ENCODE measurements at regions not wholly inside any gene's neighbourhood (a gene's known extent, or its start where the extent isn't known, plus 50 kb on each side); places are given as distances from the start of the nearest gene placed in this dataset.

GRCh38 chr14:26992403-26993115, 394.7 kb upstream of the NOVA1 start:
- Histone ChIP-seq H3K4me2 (ENCODE audit: insufficient read depth, low read length) (no peak overlapping the region), H3K9me3 (ENCODE audit: insufficient read depth, low read length, severe bottlenecking) (no peaks in the 10 kb centered on the region), H3K27ac (ENCODE audit: low read length) (no peak overlapping the region), H3K4me1 (ENCODE audit: insufficient read depth, low read length) (no peaks in the 10 kb centered on the region), H3K36me3 (ENCODE audit: insufficient read depth, low read length) (no peaks in the 10 kb centered on the region), H3K4me3 (ENCODE audit: low read depth in 1 of 2, low read length in 2 of 2) (no peak overlapping the region), H3K27me3 (ENCODE audit: insufficient read depth, low read length, poor library complexity) (no peaks in the 10 kb centered on the region), H2AFZ (ENCODE audit: low read depth, low read length) (no peak overlapping the region), H3K9ac (ENCODE audit: low read depth, low read length) (no peak overlapping the region), H4K20me1 (ENCODE audit: insufficient read depth, low read length) (no peaks in the 10 kb centered on the region), H3K79me2 (ENCODE audit: insufficient read depth, low read length) (no peaks in the 10 kb centered on the region)
- DNase-seq (no peak), ATAC-seq (ENCODE audit: insufficient read depth, low read depth) (no peak)
- TF ChIP-seq EZH2 (IDR thresholded peaks at IDR 0.05; ENCODE audit: borderline replicate concordance, low read depth, low read length, severe bottlenecking) (no peak), CTCF (IDR thresholded peaks at IDR 0.05; ENCODE audit: borderline replicate concordance, extremely low read depth, low read length, poor library complexity, severe bottlenecking) (no peak)

DNA sequence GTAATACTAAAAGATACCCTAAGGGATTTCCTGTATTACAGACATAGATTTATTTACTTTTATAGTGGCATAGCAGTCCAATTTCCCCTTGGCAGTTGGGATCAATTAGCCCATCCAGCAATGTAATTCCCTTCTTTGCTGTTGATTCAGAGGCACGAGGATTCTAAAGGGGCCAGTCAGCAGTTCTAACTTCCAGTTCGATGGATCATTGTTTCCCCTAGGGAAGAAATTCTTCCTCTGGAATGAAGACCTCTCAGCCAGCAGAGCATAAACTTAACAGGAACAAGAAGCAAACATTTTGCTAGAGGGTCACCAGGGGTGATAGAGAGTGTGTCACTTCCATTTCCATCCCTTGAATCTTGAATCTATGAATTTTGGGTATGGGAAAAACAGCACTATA, 395.7 kb upstream of the NOVA1 start:
- no peak overlapping the region for H3K9ac ChIP-seq (ENCODE audit: low read depth, low read length)
- no peak overlapping the region for H3K4me2 ChIP-seq (ENCODE audit: insufficient read depth, low read length)
- no peaks in the 10 kb centered on the region for H3K36me3 ChIP-seq (ENCODE audit: insufficient read depth, low read length)
- no peaks in the 10 kb centered on the region for H4K20me1 ChIP-seq (ENCODE audit: insufficient read depth, low read length)
- no peaks in the 10 kb centered on the region for H3K79me2 ChIP-seq (ENCODE audit: insufficient read depth, low read length)
- no peak for ATAC-seq (ENCODE audit: insufficient read depth, low read depth)
- TF ChIP-seq EZH2 (IDR thresholded peaks at IDR 0.05; ENCODE audit: borderline replicate concordance, low read depth, low read length, severe bottlenecking) (no peak), CTCF (IDR thresholded peaks at IDR 0.05; ENCODE audit: borderline replicate concordance, extremely low read depth, low read length, poor library complexity, severe bottlenecking) (no peak)
- no peak overlapping the region for H2AFZ ChIP-seq (ENCODE audit: low read depth, low read length)
- no peaks in the 10 kb centered on the region for H3K9me3 ChIP-seq (ENCODE audit: insufficient read depth, low read length, severe bottlenecking)
- H3K4me3 ChIP-seq (ENCODE audit: low read depth in 1 of 2, low read length in 2 of 2) = no peak overlapping the region
- DNase-seq = no peak
- no peaks in the 10 kb centered on the region for H3K27me3 ChIP-seq (ENCODE audit: insufficient read depth, low read length, poor library complexity)
- H3K4me1 ChIP-seq (ENCODE audit: insufficient read depth, low read length) = no peaks in the 10 kb centered on the region
- no peak overlapping the region for H3K27ac ChIP-seq (ENCODE audit: low read length)

DNA sequence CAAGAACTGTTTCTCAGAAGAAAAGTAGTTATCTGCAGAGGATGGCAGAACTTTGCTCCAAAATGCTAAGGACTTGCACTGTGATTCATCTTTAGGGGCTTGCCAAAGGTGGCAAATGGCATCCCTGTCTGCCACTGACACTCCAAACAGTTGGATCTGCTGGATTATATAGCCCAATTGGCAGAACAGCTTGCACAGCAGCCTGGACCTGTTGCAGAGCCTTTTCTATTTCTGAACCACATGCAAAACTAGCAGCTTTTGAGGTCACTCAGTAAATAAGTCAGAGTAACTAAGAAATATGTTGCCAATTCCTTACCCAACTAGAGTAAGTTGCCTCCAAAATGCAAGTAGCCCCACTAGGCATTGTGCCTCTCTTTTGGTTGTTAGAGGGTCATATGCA, 397.5 kb upstream of the NOVA1 start:
- H3K9me3 ChIP-seq (ENCODE audit: insufficient read depth, low read length, severe bottlenecking) = no peaks in the 10 kb centered on the region
- H3K79me2 ChIP-seq (ENCODE audit: insufficient read depth, low read length) = no peaks in the 10 kb centered on the region
- H4K20me1 ChIP-seq (ENCODE audit: insufficient read depth, low read length) = no peaks in the 10 kb centered on the region
- no peaks in the 10 kb centered on the region for H3K27me3 ChIP-seq (ENCODE audit: insufficient read depth, low read length, poor library complexity)
- H3K9ac ChIP-seq (ENCODE audit: low read depth, low read length) = no peak overlapping the region
- no peak overlapping the region for H3K4me2 ChIP-seq (ENCODE audit: insufficient read depth, low read length)
- H3K27ac ChIP-seq (ENCODE audit: low read length) = no peak overlapping the region
- TF ChIP-seq EZH2 (IDR thresholded peaks at IDR 0.05; ENCODE audit: borderline replicate concordance, low read depth, low read length, severe bottlenecking) (no peak), CTCF (IDR thresholded peaks at IDR 0.05; ENCODE audit: borderline replicate concordance, extremely low read depth, low read length, poor library complexity, severe bottlenecking) (no peak)
- no peak overlapping the region for H2AFZ ChIP-seq (ENCODE audit: low read depth, low read length)
- no peak overlapping the region for H3K4me3 ChIP-seq (ENCODE audit: low read depth in 1 of 2, low read length in 2 of 2)
- no peaks in the 10 kb centered on the region for H3K4me1 ChIP-seq (ENCODE audit: insufficient read depth, low read length)
- DNase-seq (no peak), ATAC-seq (ENCODE audit: insufficient read depth, low read depth) (no peak)
- no peaks in the 10 kb centered on the region for H3K36me3 ChIP-seq (ENCODE audit: insufficient read depth, low read length)
